K562 (cell line): ENCODE measurements at regions not wholly inside any gene's neighbourhood (a gene's known extent, or its start where the extent isn't known, plus 50 kb on each side); places are given as distances from the start of the nearest gene placed in this dataset.

Experiments used
- CTCF ChIP-seq, 3 experiments: IDR thresholded peaks in 2 of 3; conservative IDR thresholded peaks in 1 of 3; 2 replicates each; pipeline ENCODE4 v1.5.1; 2011 to 2012; ENCODE audit warnings: low read length in 3 of 3, mild to moderate bottlenecking in 3 of 3, control low read depth in 2 of 3, improper control_type of control experiment in 1 of 3, inconsistent platforms in 1 of 3, low read depth in 1 of 3, mixed read lengths in 1 of 3, moderate library complexity in 1 of 3; ENCODE audit not compliant: insufficient read depth in 2 of 3
- ESRRA ChIP-seq: fragments of 450-650 bp; IDR thresholded peaks from 2 replicates; pipeline ENCODE4 v1.6.1; 2014; ENCODE audit warnings: low read depth, mild to moderate bottlenecking, moderate library complexity, borderline replicate concordance
- EWSR1 ChIP-seq: fragments of 450-650 bp; IDR thresholded peaks from 2 replicates; pipeline ENCODE4 v1.6.1; 2018; ENCODE audit warnings: borderline replicate concordance, mild to moderate bottlenecking, low read depth, moderate library complexity; ENCODE audit not compliant: partially characterized antibody
- EZH2 ChIP-seq: IDR thresholded peaks from 2 replicates; pipeline ENCODE4 v1.6.1; 2012; ENCODE audit warnings: low read depth, mild to moderate bottlenecking, inconsistent platforms, low read length, borderline replicate concordance
- JUND ChIP-seq, 2 experiments: IDR thresholded peaks; 2 replicates in 1 of 2; 3 replicates in 1 of 2; pipeline ENCODE4 v1.6.1; 2011; ENCODE audit warnings: borderline replicate concordance in 2 of 2, low read depth in 2 of 2, low read length in 2 of 2, improper control_type of control experiment in 1 of 2, missing biosample characterization in 1 of 2, missing genetic modification characterization in 1 of 2, missing genetic modification reagents in 1 of 2
- MAX ChIP-seq: sonication (generic); formaldehyde crosslinking; IDR thresholded peaks from 2 replicates; pipeline ENCODE4 v1.9.0; 2022; ENCODE audit warnings: mild to moderate bottlenecking, missing genetic modification reagents
- MXI1 ChIP-seq: IDR thresholded peaks from 2 replicates; pipeline ENCODE4 v1.6.1; 2011; ENCODE audit warnings: low read depth, mild to moderate bottlenecking, improper control_type of control experiment, low read length
- POLR2AphosphoS2 ChIP-seq: IDR thresholded peaks from 2 replicates; pipeline ENCODE4 v1.6.1; 2012; ENCODE audit warnings: low read length, improper control_type of control experiment
- PURB ChIP-seq: sonication (generic); formaldehyde crosslinking; IDR thresholded peaks from 2 replicates; pipeline ENCODE4 v1.9.0; 2021; ENCODE audit warnings: low read depth, mild to moderate bottlenecking, missing genetic modification reagents
- SP2 ChIP-seq: IDR thresholded peaks from 2 replicates; pipeline ENCODE4 v1.6.1; 2011; ENCODE audit warnings: mild to moderate bottlenecking, low read depth, low read length, moderate library complexity; ENCODE audit not compliant: poor library complexity, severe bottlenecking; ENCODE audit errors: extremely low read depth
- SRF ChIP-seq, 2 experiments: fragments of 250-450, 450-650 bp in 1 of 2; sonication (Bioruptor Pico) in 1 of 2; sonication (generic) in 1 of 2; formaldehyde crosslinking; IDR thresholded peaks; 2 replicates each; pipeline versions ENCODE4 v1.5.0 to v1.5.1; 2020 to 2022; ENCODE audit warnings: mild to moderate bottlenecking in 1 of 2, missing genetic modification reagents in 1 of 2
- ZNF121 ChIP-seq: sonication (generic); formaldehyde crosslinking; conservative IDR thresholded peaks from 2 replicates; pipeline ENCODE4 v1.8.0; 2022; ENCODE audit warnings: missing genetic modification reagents
- ZNF282 ChIP-seq: sonication (generic); formaldehyde crosslinking; IDR thresholded peaks from 2 replicates; pipeline ENCODE4 v1.8.1; 2023; ENCODE audit warnings: missing genetic modification reagents
- ZNF740 ChIP-seq, 3 experiments: fragments of 200-800 bp in 1 of 3; sonication (Bioruptor generic) in 1 of 3; sonication (generic) in 1 of 3; formaldehyde crosslinking in 1 of 3; IDR thresholded peaks; 2 replicates each; pipeline versions ENCODE4 v1.6.1 to v1.8.0; 2016 to 2022; ENCODE audit warnings: mild to moderate bottlenecking in 2 of 3, missing compliant biosample characterization in 2 of 3, missing genetic modification characterization in 2 of 3, missing genetic modification reagents in 1 of 3

- TF ChIP-seq EZH2: no peak
- no peak for TF ChIP-seq POLR2AphosphoS2
- no peak for TF ChIP-seq EWSR1
- no peak for TF ChIP-seq SP2
- no peak for TF ChIP-seq MAX (CRISPR knock-in tag)
- no peak for TF ChIP-seq ZNF740 (CRISPR knock-in tag; IDR thresholded peaks at IDR 0.05)
- no peak for TF ChIP-seq ZNF740 (tag; IDR thresholded peaks at IDR 0.05)
- TF ChIP-seq MXI1: no peak
- no peak for TF ChIP-seq ZNF121 (CRISPR knock-in tag)
- TF ChIP-seq PURB (CRISPR knock-in tag): no peak
- TF ChIP-seq ESRRA: no peak
- TF ChIP-seq ZNF282: no peak
- TF ChIP-seq CTCF (IDR thresholded peaks at IDR 0.05 in 2 of 3, conservative IDR thresholded peaks at IDR 0.05 in 1 of 3; ENCODE audit: insufficient read depth in 2 of 3, low read depth in 1 of 3, low read length in 3 of 3): no peak
- no peak for TF ChIP-seq SRF (CRISPR knock-in tag; IDR thresholded peaks at IDR 0.05)
- TF ChIP-seq JUND (IDR thresholded peaks at IDR 0.05; ENCODE audit: borderline replicate concordance, low read depth, low read length): no peak
- TF ChIP-seq JUND (tag; IDR thresholded peaks at IDR 0.05; ENCODE audit: borderline replicate concordance, low read depth, low read length): no peak
Observed at GRCh38 chr1:181948372-181948771, 113.1 kb downstream of the ZNF648 start.
